ENCODE measurements at regions not wholly inside any gene's neighbourhood (a gene's known extent, or its start where the extent isn't known, plus 50 kb on each side); places are given as distances from the start of the nearest gene placed in this dataset.

DNA sequence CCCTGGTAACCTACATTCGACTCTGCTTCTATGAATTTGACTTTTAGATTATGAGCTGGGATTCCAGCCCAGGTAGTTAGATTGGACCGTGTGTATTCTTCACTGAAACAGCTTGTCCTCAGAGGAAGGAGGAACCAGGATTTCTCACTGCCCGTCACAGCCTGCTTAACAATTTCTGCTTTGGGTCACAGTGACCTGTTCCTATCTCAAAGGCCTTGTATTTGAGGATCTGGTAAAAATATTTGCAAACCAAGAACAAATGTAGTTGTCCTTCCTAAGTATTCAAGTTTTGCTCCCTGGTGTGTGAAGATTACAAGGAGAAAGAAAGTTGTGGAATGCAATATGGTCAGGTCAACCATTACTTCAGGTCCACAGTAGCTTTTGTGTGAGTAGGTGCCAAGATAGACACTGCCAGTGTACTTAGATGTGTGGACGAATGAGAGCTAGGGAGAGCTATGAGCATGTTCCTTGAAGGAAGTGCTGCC, 55.1 kb downstream of the KIF4B start:
- DNase-seq = no peak

DNA sequence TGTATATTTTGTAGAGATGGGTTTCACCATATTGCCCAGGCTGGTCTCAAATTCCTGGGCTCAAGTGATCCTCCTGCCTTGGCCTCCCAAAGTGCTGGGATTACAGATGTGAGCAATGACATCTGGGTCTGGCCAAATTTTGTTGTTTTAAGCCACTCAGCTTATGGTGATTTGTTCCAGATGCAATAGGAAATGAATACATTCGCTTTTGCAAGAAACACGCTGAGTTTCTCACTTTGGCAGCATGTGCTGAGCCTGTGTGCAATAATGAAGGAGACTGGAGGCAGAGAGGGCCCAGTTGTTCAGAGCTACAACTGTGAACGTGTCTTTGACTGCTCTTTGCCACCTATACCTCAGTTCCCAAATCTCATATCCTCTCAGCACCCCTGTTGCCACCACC, 56.4 kb downstream of the KIF4B start:
- DNase-seq = no peak

DNA sequence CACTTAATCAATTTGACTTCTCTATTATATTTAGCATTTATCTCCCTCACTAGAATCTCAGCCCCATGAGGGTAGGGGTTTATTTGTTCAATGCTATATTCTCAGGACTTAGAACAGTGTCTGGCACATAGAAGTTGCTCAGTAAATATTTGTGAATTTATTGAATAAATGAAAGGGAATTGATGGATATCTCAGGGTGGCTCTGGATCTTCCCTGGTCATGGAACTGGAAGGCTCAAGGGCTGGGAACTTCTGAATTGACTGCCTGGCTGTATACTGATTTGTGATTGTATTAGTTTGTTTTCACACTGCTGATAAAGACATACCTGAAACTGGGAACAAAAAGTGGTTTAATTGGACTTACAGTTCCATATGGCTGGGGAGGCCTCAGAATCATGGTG, 57.2 kb downstream of the KIF4B start:
- DNase-seq = no peak

DNA sequence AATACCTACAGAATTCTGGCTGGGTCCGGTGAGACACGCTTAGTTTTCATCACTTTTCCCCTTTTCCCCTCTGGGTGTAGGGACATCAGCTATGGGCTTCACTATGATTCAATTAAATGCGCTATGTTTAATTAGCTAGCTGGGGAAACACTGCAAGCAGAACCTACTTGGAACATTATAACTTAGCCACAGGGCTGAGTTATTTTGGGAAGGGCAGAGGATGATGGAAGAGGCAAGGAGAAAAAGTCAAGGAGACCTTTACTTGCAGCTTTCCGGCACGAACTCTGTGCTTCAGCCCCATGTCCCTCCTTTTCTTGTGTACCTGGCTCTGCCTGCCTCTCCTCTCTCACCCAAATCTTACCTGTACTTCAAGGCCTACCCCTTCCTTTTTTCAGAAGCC, 62.8 kb downstream of the KIF4B start:
- DNase-seq = no peak

DNA sequence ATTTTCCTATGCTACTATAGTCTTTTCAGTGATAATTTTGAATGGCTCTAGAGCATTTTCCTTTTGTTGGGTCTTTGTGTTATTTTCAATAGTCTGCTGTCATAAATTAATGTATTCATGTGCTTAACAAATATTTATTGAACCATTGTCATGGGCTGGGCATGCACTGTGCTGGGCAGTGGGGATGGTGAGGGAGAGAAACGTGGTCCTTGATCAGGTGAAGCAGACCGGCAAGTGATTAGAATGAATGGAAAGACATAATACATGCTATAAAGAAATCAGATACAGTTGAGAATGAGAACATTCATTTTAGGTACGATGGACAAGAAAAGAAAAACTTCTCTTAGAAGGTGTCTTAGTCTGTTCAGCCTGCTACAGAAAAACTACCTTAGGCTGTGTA, 66.1 kb downstream of the KIF4B start:
- no peak for DNase-seq

DNA sequence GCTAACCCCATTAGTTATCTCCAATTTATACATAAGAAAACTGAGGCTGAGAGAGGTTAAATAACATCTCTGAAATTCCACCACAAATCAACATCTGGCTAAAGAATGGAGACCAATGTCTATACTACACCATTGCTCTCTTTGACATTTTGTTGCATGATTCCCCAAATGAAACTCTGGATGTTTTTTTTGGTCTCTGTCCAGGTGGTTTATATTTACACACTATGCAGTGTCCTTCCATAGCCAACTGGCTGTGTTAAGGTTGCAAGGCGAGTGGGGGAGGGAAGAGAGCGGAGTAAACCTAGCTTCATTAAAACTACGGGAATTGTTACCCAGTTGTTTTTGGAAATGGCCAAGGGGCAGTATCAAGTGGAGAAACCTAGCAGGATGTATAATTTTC, 67.2 kb downstream of the KIF4B start:
- no peak for DNase-seq

DNA sequence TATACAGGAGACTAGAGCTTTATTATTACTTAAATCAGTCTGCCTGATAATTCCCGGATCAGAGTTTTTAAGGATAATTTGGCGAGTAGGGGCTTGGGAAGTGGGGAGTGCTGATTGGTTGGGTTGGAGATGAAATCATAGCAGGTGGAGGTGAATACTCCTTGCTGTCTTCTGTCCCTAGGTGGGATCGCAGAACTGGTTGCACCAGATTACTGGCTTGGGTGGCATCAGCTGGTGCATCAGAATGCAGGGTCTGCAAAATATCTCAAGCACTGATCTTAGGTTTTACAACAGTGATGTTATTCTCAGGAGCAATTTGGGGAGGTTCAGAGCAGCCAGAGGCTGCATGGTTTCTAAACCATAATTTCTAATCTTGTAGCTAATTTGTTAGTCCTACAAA, 68.1 kb downstream of the KIF4B start:
- DNase-seq = no peak

DNA sequence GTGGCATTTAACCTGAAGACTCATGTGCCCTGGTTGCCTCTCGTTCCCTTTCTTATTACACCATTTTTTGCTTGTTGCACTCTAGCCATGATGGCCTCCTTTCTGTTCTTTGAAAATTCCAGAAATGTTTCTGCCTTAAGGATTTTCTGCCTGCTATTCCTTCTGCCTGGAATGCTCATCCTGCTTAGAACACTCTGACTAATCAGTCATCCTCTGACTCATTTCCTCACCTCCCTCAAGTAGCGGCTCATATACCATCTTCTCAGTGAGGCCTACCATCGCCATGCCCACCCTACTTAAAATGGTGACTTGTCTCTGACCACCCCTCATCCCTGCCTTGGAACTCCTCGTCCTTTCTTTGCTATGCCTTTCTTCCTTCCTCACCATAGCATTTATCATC, 68.8 kb downstream of the KIF4B start:
- no peak for DNase-seq

DNA sequence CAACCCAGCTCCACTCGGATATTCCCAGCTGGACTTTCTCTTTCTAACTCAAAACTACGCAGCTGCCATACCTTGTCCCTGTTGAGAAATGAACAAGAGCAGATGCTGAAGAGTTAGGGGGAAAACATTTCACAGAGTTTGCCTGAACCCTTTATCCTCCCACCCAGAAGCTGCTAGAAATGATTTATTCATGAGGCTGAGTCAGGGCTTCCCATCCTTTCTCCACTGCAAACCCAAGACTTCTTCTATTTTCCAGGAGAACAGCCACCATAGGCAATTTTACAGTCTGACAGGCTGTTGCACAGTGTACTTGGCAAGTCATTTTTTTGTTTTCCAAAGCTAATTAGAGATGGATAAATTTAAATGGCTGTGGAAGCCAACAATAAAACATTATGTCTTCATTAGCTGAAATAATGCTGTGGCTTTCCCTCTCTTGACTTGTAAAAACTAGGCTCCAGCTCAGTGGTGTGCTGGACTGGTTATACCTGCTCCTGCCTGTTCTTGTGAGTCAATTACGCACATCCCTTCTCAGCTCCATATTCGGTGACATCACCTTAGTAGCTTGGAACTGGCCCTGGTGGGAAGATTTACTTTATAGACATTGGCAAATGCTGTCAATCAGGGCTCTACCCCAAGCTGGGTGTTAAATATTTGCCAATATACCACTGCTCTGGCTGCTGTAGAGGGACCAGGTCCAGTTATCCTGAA, 71.9 kb downstream of the KIF4B start:
- peak; percentile 14 for DNase-seq

DNA sequence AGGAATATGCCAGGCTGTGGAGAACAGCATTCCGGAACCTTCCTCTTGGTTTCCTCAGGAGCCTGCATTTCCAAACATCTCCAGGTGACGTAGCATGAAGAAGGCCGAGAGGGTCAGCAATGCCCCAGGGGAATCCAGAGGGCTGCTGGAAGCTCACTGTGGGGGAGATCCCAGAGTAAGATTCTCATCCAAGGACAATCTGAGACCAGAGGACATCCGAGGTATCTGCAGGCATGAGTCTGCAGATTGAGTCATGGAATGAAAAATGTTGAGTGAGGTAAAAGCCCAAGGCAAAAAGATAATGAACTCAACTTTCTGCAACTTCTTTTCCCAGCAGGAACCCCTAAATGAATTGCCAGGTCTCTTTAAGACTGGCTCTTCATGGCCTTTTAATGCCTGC, 73.5 kb downstream of the KIF4B start:
- DNase-seq = no peak

DNA sequence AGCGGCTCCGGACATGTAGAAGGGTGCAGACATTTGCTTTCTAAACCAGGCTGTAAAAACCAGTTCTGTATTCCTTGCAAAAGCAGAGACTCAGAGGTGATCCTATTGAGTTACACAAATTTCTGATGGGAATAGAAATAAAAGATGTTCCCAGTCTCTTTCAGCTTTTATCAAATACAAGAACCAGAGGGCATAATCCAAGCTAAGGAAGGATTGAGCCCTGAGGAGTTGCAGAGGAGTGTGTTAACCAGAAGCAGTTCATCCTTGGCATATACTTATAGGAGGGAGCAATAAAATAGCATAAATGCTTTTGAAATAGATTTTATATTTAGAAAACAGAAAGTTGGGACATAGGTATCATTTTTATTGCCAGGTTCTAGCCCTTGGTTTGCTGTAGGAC, 75.3 kb downstream of the KIF4B start:
- no peak for DNase-seq

DNA sequence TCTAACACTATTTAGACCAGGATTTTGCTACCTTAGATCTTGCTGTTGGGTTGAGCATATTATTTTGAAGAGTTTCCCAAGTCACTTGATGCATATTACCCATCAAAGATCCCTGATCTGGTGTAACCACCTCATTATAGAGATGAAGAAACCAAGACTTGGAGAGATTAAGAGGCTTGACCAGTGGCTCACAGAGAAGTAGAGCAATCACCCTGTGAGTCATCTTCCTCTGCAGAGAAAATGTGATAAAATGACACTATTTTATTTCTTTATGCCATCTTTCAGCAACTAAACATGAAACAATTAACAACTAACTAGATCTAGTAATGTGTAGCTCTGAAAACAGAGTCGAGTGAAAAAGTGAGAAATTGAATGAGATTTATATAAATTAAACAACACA, 76.1 kb downstream of the KIF4B start:
- DNase-seq = no peak

DNA sequence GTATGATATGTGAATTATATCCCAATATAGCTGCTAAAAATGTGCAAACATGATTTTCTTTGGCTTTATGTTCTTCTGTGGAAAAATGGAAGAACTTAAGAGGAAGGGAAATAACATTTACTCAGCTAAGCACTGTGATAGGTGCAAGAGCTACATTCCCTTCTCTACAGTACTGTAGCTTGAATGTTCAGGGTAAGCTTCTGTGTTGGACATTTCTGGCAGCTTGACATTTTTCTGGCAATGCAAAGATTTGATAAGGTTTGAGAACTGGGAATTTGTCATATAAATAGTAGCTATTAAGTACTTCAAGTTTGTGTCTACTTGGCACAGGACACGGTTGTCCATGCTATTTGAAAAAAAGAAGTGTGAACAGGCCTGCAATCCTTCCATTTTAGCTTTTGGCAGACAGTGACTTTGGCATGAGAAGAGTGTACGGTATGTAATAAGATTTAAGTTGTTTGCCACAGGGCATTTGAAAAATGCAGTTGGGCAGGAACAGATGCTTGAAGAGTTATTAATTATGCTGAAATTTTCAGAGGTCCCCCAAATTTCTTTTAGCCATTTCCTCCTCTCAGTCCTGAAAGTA, 77.6 kb downstream of the KIF4B start:
- no peak for DNase-seq

DNA sequence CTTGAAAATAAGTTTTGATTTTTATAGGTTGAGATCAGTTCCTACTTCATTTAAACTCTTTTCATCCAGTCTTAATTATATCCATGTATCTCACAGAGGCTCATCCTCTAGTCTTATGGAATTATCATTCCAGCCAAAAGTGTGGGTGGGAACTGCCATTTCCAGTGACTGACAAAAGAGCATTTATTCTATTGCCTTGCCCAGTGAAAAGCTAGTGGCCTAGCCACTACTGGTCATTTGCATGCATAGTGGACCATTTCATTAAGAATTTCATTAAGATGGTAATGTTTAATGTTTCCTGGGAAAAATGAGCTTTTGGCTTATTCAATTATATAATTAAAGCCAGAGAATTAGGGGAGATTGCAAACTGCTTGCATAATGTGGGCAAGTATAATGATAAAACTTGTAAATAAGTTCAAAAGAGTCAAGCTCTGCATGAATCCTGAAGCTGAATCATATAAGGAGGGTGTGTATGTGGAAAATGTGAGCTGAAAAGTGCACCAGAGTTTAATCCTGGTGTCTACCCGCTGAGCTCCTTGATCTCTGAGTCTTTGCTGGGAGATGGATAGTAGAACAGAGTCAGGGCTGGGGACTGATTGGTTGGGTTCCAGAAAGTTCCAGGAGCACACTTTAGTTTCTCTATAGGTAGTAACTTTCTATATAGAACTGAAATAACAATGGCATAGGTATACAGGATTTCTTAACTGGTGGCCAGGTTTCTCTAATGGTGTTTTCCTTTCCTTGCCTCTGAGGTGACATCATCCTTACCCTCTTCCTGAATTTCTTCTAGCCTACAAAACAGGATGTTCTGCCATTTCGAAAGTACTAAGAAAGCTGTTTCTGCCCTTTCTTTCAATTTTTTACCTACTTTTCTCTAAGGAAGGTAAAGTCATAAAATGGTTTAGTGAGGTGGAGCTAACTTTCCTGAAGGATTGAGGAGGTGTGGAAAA, 78.5 kb downstream of the KIF4B start:
- DNase-seq = no peak

DNA sequence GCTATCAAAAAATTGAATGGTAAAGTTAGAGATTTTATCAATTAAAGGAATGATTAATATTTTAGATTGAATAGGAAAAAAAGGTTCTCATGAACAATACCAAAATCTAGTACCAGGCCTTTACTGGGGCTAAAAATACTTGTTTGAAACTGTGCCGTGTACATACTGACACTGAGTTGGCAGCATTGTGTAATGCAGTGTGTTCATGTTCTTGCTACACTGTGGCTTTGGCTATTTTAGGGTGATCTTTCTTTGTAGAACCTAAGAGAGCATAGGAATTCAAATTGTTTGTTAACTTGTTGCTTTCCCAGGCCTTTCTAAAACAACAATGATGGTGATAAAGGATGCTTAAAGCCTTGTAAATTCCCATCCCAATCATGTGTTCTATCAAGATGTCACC, 80.9 kb downstream of the KIF4B start:
- no peak for DNase-seq

DNA sequence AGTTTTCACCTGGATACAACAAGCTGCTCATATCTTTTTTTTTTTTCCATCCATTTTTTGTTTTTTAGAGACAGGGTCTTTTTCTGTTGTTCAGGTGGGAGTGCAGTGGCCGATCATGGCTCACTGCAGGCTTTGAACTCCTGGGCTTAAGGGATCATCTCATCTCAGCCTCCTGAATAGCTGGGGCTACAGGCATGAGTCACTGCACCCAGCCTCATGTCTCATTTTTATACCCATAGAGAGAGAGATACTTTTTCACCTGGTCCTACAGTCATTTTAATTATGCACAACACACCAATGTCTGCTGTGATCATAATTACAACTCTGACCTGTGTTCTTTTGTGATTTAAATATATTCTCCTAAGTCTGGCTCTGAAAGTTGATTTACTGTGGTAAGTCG, 84.4 kb downstream of the KIF4B start:
- no peak for DNase-seq

DNA sequence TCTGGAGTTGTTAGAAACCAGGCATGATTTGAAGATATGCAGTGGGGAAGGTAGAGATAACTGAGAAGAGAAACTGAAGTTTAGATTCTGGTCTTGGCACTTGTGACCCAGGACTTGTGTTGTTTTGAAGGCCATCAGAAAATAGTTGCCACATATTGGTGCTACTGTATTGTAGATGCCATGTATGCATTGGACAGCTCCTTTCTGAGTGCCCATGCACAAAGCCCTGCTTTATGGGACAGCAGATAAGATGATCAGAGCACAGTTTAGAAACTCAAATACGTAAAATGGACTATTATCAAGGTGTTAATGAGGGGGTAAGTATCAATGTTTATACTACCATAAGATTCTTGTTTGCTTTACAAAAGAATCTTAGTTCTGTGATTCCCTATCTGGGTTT, 84.9 kb downstream of the KIF4B start:
- DNase-seq = no peak

DNA sequence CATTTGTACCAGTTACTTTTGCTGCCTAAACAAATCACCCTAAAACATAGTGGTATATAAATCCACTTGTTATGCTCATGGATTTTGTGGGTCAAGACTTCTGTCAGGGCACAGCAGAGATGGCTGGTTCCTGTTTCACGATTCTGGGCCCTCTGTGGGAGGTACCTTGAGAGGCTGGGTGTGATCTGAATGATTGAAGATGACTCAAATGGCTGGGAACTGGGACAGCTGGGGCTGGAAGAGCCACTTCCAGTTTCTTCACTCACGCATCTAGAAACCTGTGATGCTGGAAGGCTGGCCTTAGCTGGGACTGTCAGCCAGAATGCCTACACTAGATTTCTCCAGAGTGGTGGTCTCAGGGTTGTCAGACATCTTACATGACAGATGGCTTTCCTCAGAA, 88.1 kb downstream of the KIF4B start:
- no peak for DNase-seq

DNA sequence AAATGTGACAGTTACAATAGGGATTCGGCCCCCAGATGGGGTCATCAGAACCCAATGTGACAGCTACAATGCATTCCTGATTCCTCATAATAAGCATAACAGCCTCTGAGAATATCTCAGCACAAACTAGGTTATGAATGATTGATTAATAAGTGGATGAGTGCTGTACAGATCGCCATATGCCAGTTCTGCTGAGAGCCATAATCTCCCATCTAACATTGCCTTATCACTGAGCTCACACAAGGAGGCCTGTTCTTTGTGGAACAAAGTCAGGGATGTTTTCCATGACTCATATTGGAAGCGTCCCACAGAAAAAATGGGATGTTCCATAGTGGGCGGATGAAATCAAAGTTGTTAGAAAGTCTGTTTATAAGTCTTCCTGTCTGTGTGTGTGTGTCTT, 89.6 kb downstream of the KIF4B start:
- DNase-seq = peak; percentile 9

DNA sequence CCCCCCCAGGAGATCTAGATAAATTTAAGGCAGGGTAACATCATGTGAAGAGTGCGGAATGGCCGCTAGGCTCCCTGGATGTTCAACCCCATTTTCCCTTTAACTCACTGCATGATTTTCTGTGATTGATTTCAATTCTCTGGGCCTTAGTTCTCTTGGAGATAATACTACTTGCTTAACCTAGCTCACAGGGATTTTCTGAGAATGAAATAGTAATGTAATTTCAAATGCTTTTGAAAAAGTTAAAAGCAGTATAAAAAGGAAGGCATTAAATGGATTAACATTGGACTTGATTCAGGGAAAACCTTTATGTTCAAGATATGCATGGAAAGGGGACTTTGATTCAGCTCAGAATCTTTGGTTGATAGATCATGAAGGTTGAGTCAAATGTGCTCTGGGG, 90.9 kb downstream of the KIF4B start:
- no peak for DNase-seq

DNA sequence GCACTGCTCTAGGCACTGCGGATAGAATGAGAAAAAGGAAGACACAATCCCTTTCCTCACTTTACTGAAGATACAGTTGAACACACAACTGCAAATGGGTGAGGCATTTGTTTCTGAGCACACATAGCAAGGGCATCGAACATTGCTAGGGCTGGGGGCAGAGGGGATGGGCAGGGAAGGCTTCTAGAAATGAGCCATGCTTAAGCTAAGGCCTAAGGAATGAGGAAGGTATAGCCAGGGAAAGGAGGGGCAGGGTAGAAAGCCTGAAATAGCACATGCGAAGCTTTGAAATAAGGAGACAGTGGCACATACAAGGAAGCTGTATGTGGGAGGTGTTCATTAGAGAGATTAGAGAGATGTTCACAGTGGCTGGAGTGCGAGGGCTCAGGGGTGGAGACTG, 92.7 kb downstream of the KIF4B start:
- no peak for DNase-seq

DNA sequence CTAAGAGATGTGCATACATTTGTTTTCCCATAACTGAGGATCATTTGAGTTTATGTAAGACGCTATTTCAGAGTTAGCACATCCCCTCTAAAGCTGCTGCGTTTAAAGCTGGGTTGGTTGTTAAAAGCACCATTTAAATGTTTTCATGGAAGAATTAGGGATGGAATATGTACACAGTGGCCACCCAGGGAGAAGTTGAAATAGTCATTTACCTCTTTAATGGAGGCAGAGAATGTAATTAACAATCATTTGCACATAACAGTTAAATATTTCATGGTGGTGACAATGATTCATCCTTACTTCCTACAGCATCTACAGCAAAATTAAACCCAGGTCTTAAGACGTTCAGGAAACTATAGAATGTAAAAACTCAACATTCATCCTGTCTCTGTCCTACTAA, 100.3 kb downstream of the KIF4B start:
- DNase-seq = no peak

DNA sequence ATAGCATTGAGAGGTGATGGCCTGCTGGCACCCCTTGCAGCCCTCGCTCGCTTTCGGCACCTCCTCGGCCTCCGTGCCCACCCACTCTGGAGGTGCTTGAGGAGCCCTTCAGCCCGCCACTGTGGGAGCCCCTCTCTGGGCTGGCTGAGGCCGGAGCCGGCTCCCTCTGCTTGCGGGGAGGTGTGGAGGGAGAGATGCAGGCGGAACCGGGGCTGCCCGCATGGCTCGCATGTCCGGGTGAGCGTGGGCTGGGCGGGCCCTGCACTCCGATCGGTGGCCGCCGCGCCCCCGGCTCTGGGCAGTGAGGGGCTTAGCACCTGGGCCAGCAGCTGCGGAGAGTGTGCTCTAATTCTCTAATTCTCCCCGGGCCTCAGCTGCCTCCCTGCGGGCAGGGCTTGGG, 101.1 kb downstream of the KIF4B start:
- no peak for DNase-seq

All from occipital lobe (tissue), 1 donor.